Esophagus squamous epithelium (tissue), 4 donors: ENCODE measurements at regions not wholly inside any gene's neighbourhood (a gene's known extent, or its start where the extent isn't known, plus 50 kb on each side); places are given as distances from the start of the nearest gene placed in this dataset.

ENCODE experiments used
- CTCF ChIP-seq, 6 experiments: fragments of 450-650 bp in 4 of 6; fragments of 200-600 bp in 2 of 6; sonication (generic) in 2 of 6; IDR thresholded peaks; one replicate each; pipeline ENCODE4 v1.5.1; 2016 to 2019; ENCODE audit warnings: antibody characterized with exemption in 6 of 6, mild to moderate bottlenecking in 4 of 6, moderate library complexity in 4 of 6
- POLR2A ChIP-seq, 4 donors: fragments of 450-650 bp; IDR thresholded peaks; one replicate each; pipeline ENCODE4 v1.6.1; 2017; ENCODE audit warnings: antibody characterized with exemption in 4 of 4, mild to moderate bottlenecking in 4 of 4, moderate library complexity in 3 of 4

- TF ChIP-seq CTCF (IDR thresholded peaks at IDR 0.05) (no peak), POLR2A (IDR thresholded peaks at IDR 0.05) (no peak)
Observed at GRCh38 chr17:77558846-77559626, 399.5 kb upstream of the TNRC6C start.
